ENCODE measurements at regions not wholly inside any gene's neighbourhood (a gene's known extent, or its start where the extent isn't known, plus 50 kb on each side); places are given as distances from the start of the nearest gene placed in this dataset.

DNA sequence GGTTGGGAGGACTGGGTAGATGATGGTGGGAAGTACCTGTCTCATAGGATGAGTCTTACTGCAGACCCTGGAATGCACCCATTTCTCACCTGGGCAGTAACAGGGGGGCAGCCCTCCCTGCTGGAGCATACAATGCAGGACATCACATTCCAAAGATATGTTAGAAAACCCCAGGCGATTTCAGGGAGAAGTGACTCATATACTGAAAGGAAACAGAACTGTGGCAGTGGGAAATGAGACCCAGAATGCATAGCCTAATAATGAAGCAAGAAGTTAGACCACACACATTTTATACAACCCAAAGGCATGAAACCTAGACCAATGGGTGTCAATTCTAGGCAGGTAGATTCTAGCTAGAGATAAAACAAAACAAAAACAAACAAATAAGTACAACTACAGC is 402.7 kb downstream of the IRS2 start:
- no peak for ATAC-seq (replicated peaks in 1 of 4)
- H3K4me1 Mint-ChIP-seq, result no peaks in the 10 kb centered on the region
- no CpG with 5 or more reads among the region's 1 CpG for WGBS (ENCODE audit: insufficient coverage)
- no peak overlapping the region for H3K27ac Mint-ChIP-seq
- ChIA-PET CTCF (no interaction called here), POLR2A (no interaction called here)
- Histone ChIP-seq H3K9me3 (no peaks in the 10 kb centered on the region), H3K4me3 (ENCODE audit: control insufficient read depth in 1 of 2, extremely low read depth in 1 of 2, low read length in 1 of 2) (no peak overlapping the region), H3K36me3 (ENCODE audit: control insufficient read depth in 2 of 2, extremely low read depth in 1 of 2, insufficient read depth in 1 of 2, low read length in 1 of 2) (no peaks in the 10 kb centered on the region), H3K27me3 (replicated peaks in 1 of 2; ENCODE audit: control insufficient read depth in 2 of 2, extremely low read depth in 1 of 2, insufficient read depth in 2 of 2, low read length in 1 of 2) (no peaks in the 10 kb centered on the region), H3K4me1 (ENCODE audit: control insufficient read depth in 1 of 2, extremely low read depth in 1 of 2, insufficient read depth in 2 of 2, low read length in 2 of 2) (no peaks in the 10 kb centered on the region), H3K27ac (ENCODE audit: low read length) (no peak overlapping the region)
- peaks cover 3 to 5% of the 10 kb centered on the region in 2 donors for H3K27me3 Mint-ChIP-seq
- H3K9me3 Mint-ChIP-seq, result no peaks in the 10 kb centered on the region
- no peaks in the 10 kb centered on the region for H3K36me3 Mint-ChIP-seq
- no peak overlapping the region for H3K4me3 Mint-ChIP-seq
- no peak for DNase-seq

DNA sequence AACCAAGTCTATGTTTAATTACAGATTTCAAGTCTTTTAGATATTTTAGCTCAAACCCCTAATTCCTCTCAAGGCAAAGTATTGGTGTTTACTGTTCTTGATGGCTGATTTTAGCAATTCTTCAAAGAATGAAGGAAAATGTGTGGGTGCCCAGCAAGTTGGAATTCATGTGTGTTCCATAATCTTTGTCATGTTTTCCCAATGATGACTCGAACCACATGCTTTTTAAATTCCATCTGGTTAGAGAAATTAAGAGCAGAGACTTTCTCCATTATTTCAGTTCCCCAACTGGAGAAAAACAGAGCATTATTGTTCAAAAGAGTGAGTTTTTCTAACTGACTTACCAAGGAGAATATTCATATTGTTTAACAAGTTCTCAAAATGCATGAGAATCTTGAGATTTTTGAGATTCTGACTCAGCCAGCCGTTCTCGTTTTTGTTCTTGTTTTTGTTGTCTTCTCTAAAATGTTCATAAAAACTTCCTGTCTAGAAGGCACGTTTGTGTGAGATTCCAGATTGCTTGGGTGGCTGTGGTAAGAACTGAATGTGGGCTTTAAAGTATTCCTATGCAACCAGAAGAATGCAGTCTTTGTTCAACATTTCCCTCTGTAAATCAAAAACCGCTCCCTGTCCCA is 404.7 kb downstream of the IRS2 start:
- Histone ChIP-seq H3K27me3 (replicated peaks in 1 of 2; ENCODE audit: control insufficient read depth in 2 of 2, extremely low read depth in 1 of 2, insufficient read depth in 2 of 2, low read length in 1 of 2) (no peaks in the 10 kb centered on the region), H3K36me3 (ENCODE audit: control insufficient read depth in 2 of 2, extremely low read depth in 1 of 2, insufficient read depth in 1 of 2, low read length in 1 of 2) (no peaks in the 10 kb centered on the region), H3K9me3 (no peaks in the 10 kb centered on the region), H3K27ac (ENCODE audit: low read length) (no peak overlapping the region), H3K4me1 (ENCODE audit: control insufficient read depth in 1 of 2, extremely low read depth in 1 of 2, insufficient read depth in 2 of 2, low read length in 2 of 2) (no peaks in the 10 kb centered on the region), H3K4me3 (ENCODE audit: control insufficient read depth in 1 of 2, extremely low read depth in 1 of 2, low read length in 1 of 2) (no peak overlapping the region)
- H3K27me3 Mint-ChIP-seq, result peaks cover 5% of the 10 kb centered on the region in 2 donors
- no peak overlapping the region for H3K4me3 Mint-ChIP-seq
- no peak overlapping the region for H3K27ac Mint-ChIP-seq
- DNase-seq, result no peak
- ATAC-seq (replicated peaks in 1 of 4), result no peak
- 100% methylated on average over 1 of the region's 5 CpGs for WGBS (ENCODE audit: insufficient coverage)
- no peaks in the 10 kb centered on the region for H3K4me1 Mint-ChIP-seq
- POLR2A ChIA-PET, result no interaction called here
- no peaks in the 10 kb centered on the region for H3K9me3 Mint-ChIP-seq
- CTCF ChIA-PET, result no interaction called here
- no peaks in the 10 kb centered on the region for H3K36me3 Mint-ChIP-seq

DNA sequence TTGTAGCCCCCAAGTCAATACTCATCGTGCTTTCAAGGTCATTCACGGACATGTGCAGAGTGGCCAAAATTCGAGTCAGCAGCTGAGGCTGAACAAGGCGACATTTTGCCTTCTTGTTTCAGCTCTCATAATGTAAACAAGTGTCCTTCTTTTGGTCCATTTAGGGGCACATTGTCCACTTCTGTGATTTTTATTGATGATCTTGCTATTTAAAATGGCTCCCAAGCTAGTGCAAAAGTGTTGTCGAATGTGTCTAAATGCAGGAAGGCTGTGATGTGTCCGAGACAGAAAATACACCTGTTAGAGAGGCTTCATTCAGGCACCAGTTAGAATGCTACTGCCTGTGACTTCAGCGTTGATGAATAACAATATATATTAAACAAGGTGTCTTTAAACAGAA is 405.9 kb downstream of the IRS2 start:
- Histone ChIP-seq H3K9me3 (no peaks in the 10 kb centered on the region), H3K27me3 (replicated peaks in 1 of 2; ENCODE audit: control insufficient read depth in 2 of 2, extremely low read depth in 1 of 2, insufficient read depth in 2 of 2, low read length in 1 of 2) (no peaks in the 10 kb centered on the region), H3K27ac (ENCODE audit: low read length) (no peak overlapping the region), H3K4me1 (ENCODE audit: control insufficient read depth in 1 of 2, extremely low read depth in 1 of 2, insufficient read depth in 2 of 2, low read length in 2 of 2) (no peaks in the 10 kb centered on the region), H3K36me3 (ENCODE audit: control insufficient read depth in 2 of 2, extremely low read depth in 1 of 2, insufficient read depth in 1 of 2, low read length in 1 of 2) (no peaks in the 10 kb centered on the region), H3K4me3 (ENCODE audit: control insufficient read depth in 1 of 2, extremely low read depth in 1 of 2, low read length in 1 of 2) (no peak overlapping the region)
- no peaks in the 10 kb centered on the region for H3K9me3 Mint-ChIP-seq
- no peak overlapping the region for H3K4me3 Mint-ChIP-seq
- WGBS (ENCODE audit: insufficient coverage), result 93% methylated on average over 4 of the region's 7 CpGs
- DNase-seq (no peak), ATAC-seq (replicated peaks in 1 of 4) (no peak)
- ChIA-PET POLR2A (no interaction called here), CTCF (no interaction called here)
- H3K27ac Mint-ChIP-seq, result no peak overlapping the region
- H3K36me3 Mint-ChIP-seq, result no peaks in the 10 kb centered on the region
- peaks cover 0 to 2% of the 10 kb centered on the region in 2 donors for H3K27me3 Mint-ChIP-seq
- no peaks in the 10 kb centered on the region for H3K4me1 Mint-ChIP-seq

DNA sequence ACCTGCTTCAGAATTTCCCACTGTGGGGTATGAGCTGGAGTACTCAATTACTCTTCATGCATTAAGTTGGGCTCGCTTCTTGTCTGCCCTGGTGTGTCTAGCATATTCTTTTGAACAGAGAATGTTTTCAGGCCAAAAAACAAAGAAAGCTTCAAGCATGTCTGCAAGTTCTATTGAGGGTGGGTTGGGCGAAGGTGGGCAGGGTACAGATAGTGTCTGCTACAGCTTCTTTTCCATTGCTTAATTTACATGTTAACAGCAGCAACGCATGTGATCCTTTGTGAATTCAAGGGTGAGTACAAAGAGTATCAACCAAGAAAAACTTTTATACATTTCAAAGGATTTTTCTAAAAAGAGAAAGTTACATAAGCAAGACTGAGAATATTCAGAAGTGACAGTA is 406.5 kb downstream of the IRS2 start:
- ChIA-PET POLR2A (no interaction called here), CTCF (no interaction called here)
- Histone ChIP-seq H3K9me3 (no peaks in the 10 kb centered on the region), H3K27me3 (replicated peaks in 1 of 2; ENCODE audit: control insufficient read depth in 2 of 2, extremely low read depth in 1 of 2, insufficient read depth in 2 of 2, low read length in 1 of 2) (no peaks in the 10 kb centered on the region), H3K27ac (ENCODE audit: low read length) (no peak overlapping the region), H3K4me1 (ENCODE audit: control insufficient read depth in 1 of 2, extremely low read depth in 1 of 2, insufficient read depth in 2 of 2, low read length in 2 of 2) (no peaks in the 10 kb centered on the region), H3K36me3 (ENCODE audit: control insufficient read depth in 2 of 2, extremely low read depth in 1 of 2, insufficient read depth in 1 of 2, low read length in 1 of 2) (no peaks in the 10 kb centered on the region), H3K4me3 (ENCODE audit: control insufficient read depth in 1 of 2, extremely low read depth in 1 of 2, low read length in 1 of 2) (no peak overlapping the region)
- H3K4me1 Mint-ChIP-seq, result no peaks in the 10 kb centered on the region
- no CpG with 5 or more reads among the region's 3 CpGs for WGBS (ENCODE audit: insufficient coverage)
- no peak overlapping the region for H3K27ac Mint-ChIP-seq
- no peaks in the 10 kb centered on the region for H3K9me3 Mint-ChIP-seq
- H3K4me3 Mint-ChIP-seq, result no peak overlapping the region
- H3K36me3 Mint-ChIP-seq, result no peaks in the 10 kb centered on the region
- ATAC-seq (replicated peaks in 1 of 4) (no peak), DNase-seq (no peak)
- H3K27me3 Mint-ChIP-seq, result peaks cover 0 to 2% of the 10 kb centered on the region in 2 donors

DNA sequence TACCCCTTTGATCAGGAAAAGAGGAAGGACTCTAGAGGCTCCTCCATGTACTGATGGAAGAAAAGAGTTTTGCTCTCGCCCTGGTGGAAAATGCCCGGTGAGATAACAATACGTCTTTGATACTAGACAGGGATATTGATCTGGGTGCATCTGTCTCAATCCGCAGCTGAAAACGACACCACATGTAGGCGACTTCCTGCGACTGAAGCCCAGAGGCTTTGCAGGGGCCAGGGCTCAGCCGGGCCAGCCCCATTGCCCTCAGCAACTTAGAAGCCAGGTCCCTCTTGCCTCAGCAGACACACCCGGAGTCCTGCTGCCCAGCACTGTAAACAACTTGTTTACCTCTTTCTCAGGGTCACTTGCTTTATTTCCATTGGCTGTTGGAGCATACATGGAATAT is 409.4 kb downstream of the IRS2 start:
- H3K27ac ChIP-seq (ENCODE audit: low read length), result no peak overlapping the region
- ATAC-seq (replicated peaks in 1 of 4), result no peak
- H3K27me3 ChIP-seq (replicated peaks in 1 of 2; ENCODE audit: control insufficient read depth in 2 of 2, extremely low read depth in 1 of 2, insufficient read depth in 2 of 2, low read length in 1 of 2), result no peaks in the 10 kb centered on the region
- no peaks in the 10 kb centered on the region for H3K36me3 Mint-ChIP-seq
- H3K36me3 ChIP-seq (ENCODE audit: control insufficient read depth in 2 of 2, extremely low read depth in 1 of 2, insufficient read depth in 1 of 2, low read length in 1 of 2), result no peaks in the 10 kb centered on the region
- WGBS (ENCODE audit: insufficient coverage), result 86% methylated on average over 6 of the region's 9 CpGs
- H3K4me1 ChIP-seq (ENCODE audit: control insufficient read depth in 1 of 2, extremely low read depth in 1 of 2, insufficient read depth in 2 of 2, low read length in 2 of 2), result no peaks in the 10 kb centered on the region
- H3K9me3 ChIP-seq, result no peaks in the 10 kb centered on the region
- CTCF ChIA-PET, result no interaction called here
- no peak overlapping the region for H3K27ac Mint-ChIP-seq
- no peak overlapping the region for H3K4me3 Mint-ChIP-seq
- H3K4me1 Mint-ChIP-seq, result no peaks in the 10 kb centered on the region
- H3K27me3 Mint-ChIP-seq, result peaks cover 4 to 6% of the 10 kb centered on the region in 2 donors
- no peak for DNase-seq
- no peaks in the 10 kb centered on the region for H3K9me3 Mint-ChIP-seq
- POLR2A ChIA-PET, result no interaction called here
- H3K4me3 ChIP-seq (ENCODE audit: control insufficient read depth in 1 of 2, extremely low read depth in 1 of 2, low read length in 1 of 2), result no peak overlapping the region

DNA sequence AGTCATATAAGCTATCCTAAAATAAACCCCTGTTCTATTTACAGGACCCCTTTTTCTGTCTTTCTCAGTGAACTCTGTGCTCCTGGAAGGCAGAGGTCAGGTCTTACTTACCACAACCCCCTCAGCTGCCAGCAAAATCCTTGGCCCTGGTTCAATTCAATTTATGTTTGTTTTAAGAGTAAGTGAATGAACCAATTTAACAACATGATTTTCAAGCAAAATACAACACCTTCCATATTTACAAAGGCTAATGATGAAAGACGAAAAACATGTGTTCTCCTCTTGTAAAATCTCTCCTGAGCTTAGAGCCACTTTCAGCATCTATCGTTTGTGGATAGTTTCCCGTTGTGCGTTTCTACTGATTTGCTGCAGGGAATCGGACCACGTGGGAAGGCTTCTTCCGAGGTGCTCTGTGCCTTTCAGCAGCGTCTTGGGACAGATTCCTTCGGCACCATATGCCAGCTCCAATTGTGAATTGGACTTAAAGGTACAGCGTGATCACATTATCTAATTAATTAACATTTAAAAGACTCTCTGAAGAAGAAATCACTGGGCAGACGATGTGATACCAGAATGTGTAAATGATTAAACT is 411.7 kb downstream of the IRS2 start:
- Histone ChIP-seq H3K4me1 (ENCODE audit: control insufficient read depth in 1 of 2, extremely low read depth in 1 of 2, insufficient read depth in 2 of 2, low read length in 2 of 2) (no peaks in the 10 kb centered on the region), H3K4me3 (ENCODE audit: control insufficient read depth in 1 of 2, extremely low read depth in 1 of 2, low read length in 1 of 2) (no peak overlapping the region), H3K36me3 (ENCODE audit: control insufficient read depth in 2 of 2, extremely low read depth in 1 of 2, insufficient read depth in 1 of 2, low read length in 1 of 2) (no peaks in the 10 kb centered on the region), H3K27ac (ENCODE audit: low read length) (no peak overlapping the region), H3K27me3 (replicated peaks in 1 of 2; ENCODE audit: control insufficient read depth in 2 of 2, extremely low read depth in 1 of 2, insufficient read depth in 2 of 2, low read length in 1 of 2) (no peaks in the 10 kb centered on the region), H3K9me3 (no peaks in the 10 kb centered on the region)
- no peak overlapping the region for H3K4me3 Mint-ChIP-seq
- CTCF ChIA-PET, result no interaction called here
- no peaks in the 10 kb centered on the region for H3K4me1 Mint-ChIP-seq
- no peaks in the 10 kb centered on the region for H3K9me3 Mint-ChIP-seq
- 95% methylated on average over 7 of the region's 11 CpGs for WGBS (ENCODE audit: insufficient coverage)
- ATAC-seq (replicated peaks in 1 of 4) (no peak), DNase-seq (no peak)
- H3K27me3 Mint-ChIP-seq, result peaks cover 4 to 6% of the 10 kb centered on the region in 2 donors
- no peak overlapping the region for H3K27ac Mint-ChIP-seq
- POLR2A ChIA-PET, result no interaction called here
- H3K36me3 Mint-ChIP-seq, result no peaks in the 10 kb centered on the region

DNA sequence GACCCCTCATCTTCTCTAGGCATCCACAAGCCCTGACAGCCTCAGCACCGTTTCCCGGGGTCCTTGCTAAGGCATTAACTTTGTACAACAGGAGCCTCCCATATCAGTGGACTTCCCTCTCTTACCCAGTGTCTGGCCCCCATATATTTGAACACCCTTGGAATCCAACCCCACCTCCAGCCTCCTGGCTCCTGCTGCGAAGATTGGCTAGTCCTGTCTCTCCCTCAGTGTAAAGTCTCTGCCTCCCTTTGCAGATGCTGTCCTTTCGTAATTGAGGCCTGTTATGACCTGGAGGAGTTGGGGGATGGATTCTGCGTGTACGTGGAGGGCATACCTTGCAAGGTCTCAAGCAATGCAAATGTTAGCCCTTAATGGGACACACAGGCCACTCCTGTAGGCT is 413.7 kb downstream of the IRS2 start:
- Histone ChIP-seq H3K36me3 (ENCODE audit: control insufficient read depth in 2 of 2, extremely low read depth in 1 of 2, insufficient read depth in 1 of 2, low read length in 1 of 2) (no peaks in the 10 kb centered on the region), H3K9me3 (no peaks in the 10 kb centered on the region), H3K4me3 (ENCODE audit: control insufficient read depth in 1 of 2, extremely low read depth in 1 of 2, low read length in 1 of 2) (no peak overlapping the region), H3K4me1 (ENCODE audit: control insufficient read depth in 1 of 2, extremely low read depth in 1 of 2, insufficient read depth in 2 of 2, low read length in 2 of 2) (no peaks in the 10 kb centered on the region), H3K27ac (ENCODE audit: low read length) (no peak overlapping the region), H3K27me3 (replicated peaks in 1 of 2; ENCODE audit: control insufficient read depth in 2 of 2, extremely low read depth in 1 of 2, insufficient read depth in 2 of 2, low read length in 1 of 2) (peaks cover 0 to 2% of the 10 kb centered on the region in 2 experiments)
- 88% methylated on average over 2 of the region's 6 CpGs for WGBS (ENCODE audit: insufficient coverage)
- no peak for DNase-seq
- no peak overlapping the region for H3K27ac Mint-ChIP-seq
- POLR2A ChIA-PET, result no interaction called here
- CTCF ChIA-PET, result no interaction called here
- ATAC-seq (replicated peaks in 1 of 4), result no peak
- H3K36me3 Mint-ChIP-seq, result no peaks in the 10 kb centered on the region
- H3K27me3 Mint-ChIP-seq, result peaks cover 4% of the 10 kb centered on the region in 2 donors
- H3K4me3 Mint-ChIP-seq, result no peak overlapping the region
- no peaks in the 10 kb centered on the region for H3K9me3 Mint-ChIP-seq
- no peaks in the 10 kb centered on the region for H3K4me1 Mint-ChIP-seq
